MM.1S (cell line): ENCODE measurements at regions not wholly inside any gene's neighbourhood (a gene's known extent, or its start where the extent isn't known, plus 50 kb on each side); places are given as distances from the start of the nearest gene placed in this dataset.

Experiments
- EZH2 ChIP-seq: fragments of 300-600 bp; sonication (generic); optimal IDR thresholded peaks from 2 replicates; pipeline ENCODE3; 2017; ENCODE audit warnings: low read depth, mild to moderate bottlenecking, antibody characterized with exemption, low read length, mixed read lengths
- EZH2phosphoT487 ChIP-seq: fragments of 300-600 bp; sonication (generic); IDR thresholded peaks from 2 replicates; pipeline ENCODE4 v1.6.1; 2018; ENCODE audit warnings: antibody characterized with exemption, low read length
- TF ChIP-seq, protein P1 (sequence below): fragments of 300-600 bp; sonication (generic); IDR thresholded peaks from 2 replicates; pipeline ENCODE4 v1.5.1; 2016; ENCODE audit warnings: antibody characterized with exemption, low read length, mixed read lengths

DNA sequence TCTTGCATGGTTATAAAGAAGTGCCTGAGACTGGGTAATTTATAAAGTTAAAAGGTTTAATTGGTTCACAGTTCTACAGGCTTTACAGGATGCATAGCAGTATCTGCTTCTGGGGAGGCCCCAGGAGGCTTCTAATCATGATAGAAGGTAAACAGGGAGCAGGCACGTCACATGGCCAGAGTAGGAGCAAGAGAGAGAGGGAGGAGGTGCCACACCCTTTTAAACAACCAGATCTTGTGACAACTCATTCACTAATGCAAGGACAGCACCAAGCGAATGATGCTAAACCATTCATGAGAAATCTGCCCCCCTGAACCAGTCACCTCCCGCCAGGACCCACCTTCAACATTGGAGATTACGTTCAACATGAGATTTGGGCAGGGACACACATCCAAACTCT, 141.1 kb downstream of the EN1 start:
- TF ChIP-seq, protein P1, sequence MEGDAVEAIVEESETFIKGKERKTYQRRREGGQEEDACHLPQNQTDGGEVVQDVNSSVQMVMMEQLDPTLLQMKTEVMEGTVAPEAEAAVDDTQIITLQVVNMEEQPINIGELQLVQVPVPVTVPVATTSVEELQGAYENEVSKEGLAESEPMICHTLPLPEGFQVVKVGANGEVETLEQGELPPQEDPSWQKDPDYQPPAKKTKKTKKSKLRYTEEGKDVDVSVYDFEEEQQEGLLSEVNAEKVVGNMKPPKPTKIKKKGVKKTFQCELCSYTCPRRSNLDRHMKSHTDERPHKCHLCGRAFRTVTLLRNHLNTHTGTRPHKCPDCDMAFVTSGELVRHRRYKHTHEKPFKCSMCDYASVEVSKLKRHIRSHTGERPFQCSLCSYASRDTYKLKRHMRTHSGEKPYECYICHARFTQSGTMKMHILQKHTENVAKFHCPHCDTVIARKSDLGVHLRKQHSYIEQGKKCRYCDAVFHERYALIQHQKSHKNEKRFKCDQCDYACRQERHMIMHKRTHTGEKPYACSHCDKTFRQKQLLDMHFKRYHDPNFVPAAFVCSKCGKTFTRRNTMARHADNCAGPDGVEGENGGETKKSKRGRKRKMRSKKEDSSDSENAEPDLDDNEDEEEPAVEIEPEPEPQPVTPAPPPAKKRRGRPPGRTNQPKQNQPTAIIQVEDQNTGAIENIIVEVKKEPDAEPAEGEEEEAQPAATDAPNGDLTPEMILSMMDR = no peak
- no peak for TF ChIP-seq EZH2
- TF ChIP-seq EZH2phosphoT487 = no peak
